Ecto neural progenitor cell (in vitro differentiated cells): ENCODE measurements at regions not wholly inside any gene's neighbourhood (a gene's known extent, or its start where the extent isn't known, plus 50 kb on each side); places are given as distances from the start of the nearest gene placed in this dataset.

Experiments
- DNase-seq: peaks from one replicate; pipeline ENCODE4 v3.0.0-alpha.2; 2018; ENCODE audit warnings: low spot score

GRCh38 chr6:150651808-150652470, 52.3 kb downstream of the PLEKHG1 start:
- no peak for DNase-seq

GRCh38 chr6:150652848-150653613, 53.3 kb downstream of the PLEKHG1 start:
- DNase-seq = no peak

DNA sequence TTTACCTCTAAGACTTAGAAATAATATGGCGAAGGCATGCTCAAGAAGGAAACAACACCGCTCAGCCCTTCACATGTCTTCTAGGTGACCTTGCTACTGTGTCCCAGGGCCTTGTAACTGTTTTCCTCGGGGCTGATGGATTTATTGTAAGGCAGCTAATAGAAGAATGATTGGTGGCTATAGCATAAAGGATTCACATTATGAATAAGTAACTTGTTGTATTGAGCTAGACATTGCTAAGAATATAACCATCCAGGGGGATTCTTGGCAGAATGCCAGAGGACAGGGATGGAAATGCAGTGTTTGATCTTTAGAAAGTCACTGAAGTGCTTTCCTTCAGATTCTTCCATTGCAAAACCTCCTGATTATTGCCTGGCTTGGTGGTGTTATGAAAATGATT, 54.9 kb downstream of the PLEKHG1 start:
- DNase-seq = no peak

GRCh38 chr6:150656156-150656555, 56.5 kb downstream of the PLEKHG1 start:
- no peak for DNase-seq

GRCh38 chr6:150658421-150658820, 58.7 kb downstream of the PLEKHG1 start:
- no peak for DNase-seq

- DNase-seq = no peak
Observed at GRCh38 chr6:150659046-150659763, 59.5 kb downstream of the PLEKHG1 start.

- no peak for DNase-seq
Observed at GRCh38 chr6:150661216-150662007, 61.7 kb downstream of the PLEKHG1 start.

DNA sequence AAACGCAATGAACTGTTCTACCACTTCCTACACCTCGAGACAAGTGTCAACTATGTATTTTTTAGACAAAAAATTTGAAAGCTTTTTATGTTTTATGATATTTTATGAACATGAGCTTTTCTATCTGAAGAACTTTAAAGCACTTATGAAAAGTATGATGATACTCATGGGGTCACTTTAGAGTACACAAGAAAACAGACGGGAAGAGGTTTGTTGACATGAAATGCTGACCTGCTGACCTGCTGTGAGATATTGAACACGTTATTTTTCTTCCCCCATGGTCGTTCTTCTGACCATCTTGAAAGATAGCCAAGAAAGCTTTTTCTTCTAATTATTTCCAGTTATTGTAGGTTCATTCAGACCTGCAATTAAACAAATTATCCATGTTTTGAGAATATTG, 63.1 kb downstream of the PLEKHG1 start:
- no peak for DNase-seq

GRCh38 chr6:150664091-150664490, 64.4 kb downstream of the PLEKHG1 start:
- DNase-seq = no peak

GRCh38 chr6:150666071-150666470, 66.4 kb downstream of the PLEKHG1 start:
- no peak for DNase-seq

GRCh38 chr6:150667359-150667758, 67.7 kb downstream of the PLEKHG1 start:
- no peak for DNase-seq

DNA sequence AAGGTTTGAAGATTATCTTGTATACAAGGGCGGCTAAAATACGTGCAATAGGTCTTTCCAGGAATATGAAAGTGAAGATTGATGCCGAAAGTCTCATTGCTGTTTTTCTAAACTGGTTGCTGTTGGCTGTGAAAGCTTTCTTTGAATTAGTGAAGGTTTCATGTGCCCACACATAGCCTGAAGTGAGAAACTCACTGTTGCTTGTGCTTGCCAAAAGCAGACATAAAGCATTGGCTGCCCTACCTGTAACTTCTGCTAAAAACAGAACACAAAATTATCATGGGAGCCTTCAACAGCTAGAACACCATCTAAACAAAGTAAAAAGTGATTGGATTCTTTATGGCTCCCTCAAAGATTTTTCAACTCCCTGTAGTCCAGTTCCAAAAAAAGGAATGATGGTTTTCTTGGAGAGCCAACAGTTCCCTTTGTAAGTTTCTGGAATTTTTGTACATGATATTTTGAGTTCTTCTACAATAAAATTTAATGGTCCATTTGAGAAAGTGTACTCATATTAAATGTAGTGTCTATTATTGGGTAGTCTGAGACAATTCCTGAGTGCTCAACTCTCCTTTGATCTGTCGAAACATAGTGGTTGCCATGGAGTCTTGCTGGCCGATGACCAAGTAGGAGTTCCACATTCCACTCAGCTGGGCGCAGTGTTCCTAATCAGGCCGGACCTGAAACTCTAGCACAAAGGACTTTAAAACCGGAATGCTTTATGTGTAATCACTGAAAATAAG, 68.5 kb downstream of the PLEKHG1 start:
- peak; percentile 73 for DNase-seq

DNA sequence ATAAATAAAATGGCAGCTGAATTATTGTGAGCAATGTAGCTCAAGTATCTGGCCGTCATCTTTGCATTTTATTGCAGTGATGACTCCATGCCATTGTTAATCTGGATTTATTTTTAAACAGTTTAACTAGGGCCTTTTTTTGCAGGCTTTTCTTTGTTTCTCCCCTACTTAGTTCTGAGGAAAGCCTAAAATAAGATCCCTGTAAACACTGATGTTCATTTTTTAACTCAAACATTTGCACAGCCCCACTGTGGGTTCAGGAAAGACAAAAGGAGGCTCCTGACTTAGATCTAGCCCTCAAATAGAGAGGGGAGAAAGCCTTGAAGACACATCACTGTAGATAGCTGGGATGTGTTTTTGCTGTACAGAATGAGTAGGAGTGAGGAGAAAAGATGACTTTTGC, 69.2 kb downstream of the PLEKHG1 start:
- DNase-seq = no peak

DNA sequence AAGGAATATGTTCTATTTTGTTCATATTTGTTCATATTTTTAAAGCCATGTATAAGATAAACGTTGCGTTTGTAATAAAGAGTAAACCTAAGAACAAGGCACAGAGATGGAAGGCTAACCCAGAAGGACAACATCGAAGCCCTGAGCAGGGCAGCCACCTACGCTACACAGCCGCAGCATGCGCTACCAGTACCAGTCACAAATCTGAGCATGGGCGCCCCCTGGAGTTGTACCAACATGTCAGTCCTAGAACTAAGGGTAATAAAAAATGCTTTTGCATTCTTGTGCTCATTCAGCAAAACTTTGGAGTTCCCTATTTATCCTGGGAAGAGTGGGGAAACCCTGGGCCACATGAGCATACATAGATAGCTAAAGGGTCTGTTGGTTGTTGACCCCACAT, 70.6 kb downstream of the PLEKHG1 start:
- DNase-seq = no peak

DNA sequence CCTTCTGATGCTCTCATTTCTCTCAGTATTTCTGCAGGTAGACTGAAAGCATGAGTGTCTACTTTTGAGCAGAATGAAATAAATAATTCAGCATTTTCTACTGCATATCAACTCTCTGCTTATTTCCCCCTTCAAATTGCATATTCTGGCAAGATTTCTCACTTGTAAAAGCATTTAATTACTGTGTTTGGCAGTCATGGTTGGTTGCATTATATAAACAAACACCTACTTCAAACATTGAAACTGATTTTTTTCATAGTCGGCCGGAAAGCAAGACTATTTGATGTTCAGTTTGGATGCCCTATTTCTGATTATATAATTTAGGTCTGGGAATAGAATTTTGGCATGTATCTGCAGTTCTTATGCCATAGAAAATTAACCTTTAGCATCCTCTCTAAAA, 73.1 kb downstream of the PLEKHG1 start:
- no peak for DNase-seq

DNA sequence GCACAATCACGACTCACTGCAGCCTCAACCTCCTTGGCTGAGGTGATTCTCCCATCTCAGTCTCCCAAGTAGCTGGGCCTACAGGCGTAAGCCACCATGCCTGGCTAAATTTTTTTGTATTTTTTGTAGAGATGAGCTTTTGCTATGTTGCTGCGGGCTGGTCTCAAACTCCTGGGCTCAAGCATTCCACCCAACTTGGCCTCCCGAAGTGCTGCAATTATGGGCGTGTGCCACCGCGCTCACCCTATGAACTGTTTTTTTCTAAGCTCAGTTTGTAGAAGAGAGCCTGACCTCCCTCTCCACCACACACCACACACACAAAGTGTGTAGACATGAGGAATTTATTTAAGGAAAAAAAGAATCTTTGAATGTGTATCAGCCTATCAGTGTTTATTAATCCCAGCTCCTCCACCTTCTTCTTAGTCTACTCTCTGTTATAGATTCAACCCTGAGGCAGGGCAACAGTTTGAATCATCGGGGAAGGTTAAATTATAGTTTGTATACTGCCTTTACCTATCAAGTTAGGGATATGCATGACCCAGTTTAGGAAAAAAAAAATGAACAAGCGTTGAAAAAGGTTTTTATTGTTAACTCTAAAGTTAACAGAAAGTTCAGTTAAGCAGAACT, 74.1 kb downstream of the PLEKHG1 start:
- no peak for DNase-seq

DNA sequence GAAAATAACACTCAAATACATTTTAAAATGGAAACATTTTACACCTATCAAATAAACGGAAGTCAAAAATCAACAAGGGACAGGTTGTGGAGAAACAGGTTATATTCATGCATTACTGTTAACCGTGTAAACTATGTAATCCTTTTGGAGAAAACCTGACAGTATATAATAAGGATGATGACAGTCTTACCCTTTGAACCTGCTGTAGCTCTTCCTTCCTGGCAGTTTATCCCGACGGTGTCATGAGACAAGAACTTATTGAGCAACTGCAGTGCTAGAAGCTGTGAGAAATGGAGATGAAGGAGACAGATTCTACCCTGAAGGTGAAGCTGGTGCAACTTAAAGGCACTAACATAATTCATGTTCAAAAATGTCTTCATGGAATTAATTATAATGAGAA, 76.7 kb downstream of the PLEKHG1 start:
- DNase-seq = no peak

- DNase-seq = no peak
Observed at GRCh38 chr6:150676772-150677171, 77.1 kb downstream of the PLEKHG1 start.

DNA sequence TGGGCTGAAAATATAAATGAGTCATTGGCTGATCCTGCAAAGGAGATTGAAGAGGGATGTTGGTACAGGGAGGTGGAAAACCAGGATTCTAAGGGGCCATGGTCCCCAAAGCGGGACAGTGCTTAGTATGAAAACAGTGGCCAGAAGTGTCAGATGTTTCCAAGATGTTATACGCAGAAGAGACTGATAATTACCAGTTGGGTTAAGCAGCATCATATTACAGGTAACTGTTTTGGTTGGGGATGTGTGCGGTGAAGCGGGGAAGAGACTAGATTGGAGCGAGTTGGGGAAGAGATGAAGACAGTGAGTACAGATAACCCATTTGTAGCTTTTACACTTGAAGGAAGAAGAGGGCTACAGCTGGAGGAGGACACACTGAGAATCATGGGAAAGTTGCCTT, 80.8 kb downstream of the PLEKHG1 start:
- DNase-seq = no peak

GRCh38 chr6:150681578-150682395, 82.1 kb downstream of the PLEKHG1 start:
- DNase-seq = no peak
